Skeletal muscle satellite cell (primary cell): ENCODE measurements at regions not wholly inside any gene's neighbourhood (a gene's known extent, or its start where the extent isn't known, plus 50 kb on each side); places are given as distances from the start of the nearest gene placed in this dataset.

Experiments
- H3K27me3 ChIP-seq: 2 replicates; pipeline ENCODE4 v1.7.0; 2013; ENCODE audit warnings: low read length; ENCODE audit not compliant: control insufficient read depth, insufficient read depth
- H3K36me3 ChIP-seq: 2 replicates; pipeline ENCODE4 v1.7.0; 2013; ENCODE audit warnings: mild to moderate bottlenecking, control low read depth, low read length; ENCODE audit not compliant: insufficient read depth
- H3K4me1 ChIP-seq: 2 replicates; pipeline ENCODE4 v1.7.0; 2013; ENCODE audit warnings: low read length; ENCODE audit not compliant: control insufficient read depth, insufficient read depth
- H3K4me2 ChIP-seq: 2 replicates; pipeline ENCODE4 v1.7.0; 2013; ENCODE audit warnings: mild to moderate bottlenecking, low read length
- H3K4me3 ChIP-seq: 2 replicates; pipeline ENCODE4 v1.7.0; 2013; ENCODE audit warnings: low read length
- H3K9ac ChIP-seq: 2 replicates; pipeline ENCODE4 v1.7.0; 2013; ENCODE audit warnings: mild to moderate bottlenecking, low read depth, low read length, moderate library complexity
- H3K9me3 ChIP-seq: replicated peaks from 2 replicates; pipeline ENCODE4 v1.7.0; 2013; ENCODE audit warnings: mild to moderate bottlenecking, control low read depth, low read length

GRCh38 chr5:73266925-73267765, 94.2 kb downstream of the TMEM174 start:
- Histone ChIP-seq H3K27me3 (peaks cover 29% of the 10 kb centered on the region), H3K4me1 (no peaks in the 10 kb centered on the region), H3K4me2 (no peak overlapping the region), H3K9me3 (no peaks in the 10 kb centered on the region), H3K4me3 (no peak overlapping the region), H3K36me3 (no peaks in the 10 kb centered on the region), H3K9ac (no peak overlapping the region)

GRCh38 chr5:73266176-73266738, 93.3 kb downstream of the TMEM174 start:
- H3K27me3 ChIP-seq: peaks cover 34% of the 10 kb centered on the region
- no peaks in the 10 kb centered on the region for H3K9me3 ChIP-seq
- no peaks in the 10 kb centered on the region for H3K4me1 ChIP-seq

GRCh38 chr5:73265641-73266040, 92.6 kb downstream of the TMEM174 start:
- H3K27me3 ChIP-seq: peaks cover 34% of the 10 kb centered on the region

More at GRCh38 chr5:73266176-73266738, 93.3 kb downstream of the TMEM174 start:
- H3K9ac ChIP-seq: no peak overlapping the region
- no peak overlapping the region for H3K4me2 ChIP-seq
- H3K4me3 ChIP-seq: no peak overlapping the region
- no peaks in the 10 kb centered on the region for H3K36me3 ChIP-seq

GRCh38 chr5:73264631-73265030, 91.6 kb downstream of the TMEM174 start:
- H3K4me3 ChIP-seq: no peak overlapping the region
- H3K9ac ChIP-seq: no peak overlapping the region
- peaks cover 29% of the 10 kb centered on the region for H3K27me3 ChIP-seq
- H3K4me1 ChIP-seq: no peaks in the 10 kb centered on the region
- no peaks in the 10 kb centered on the region for H3K36me3 ChIP-seq
- H3K9me3 ChIP-seq: no peaks in the 10 kb centered on the region
- no peak overlapping the region for H3K4me2 ChIP-seq

More at GRCh38 chr5:73265641-73266040, 92.6 kb downstream of the TMEM174 start:
- Histone ChIP-seq H3K9me3 (no peaks in the 10 kb centered on the region), H3K4me1 (no peaks in the 10 kb centered on the region), H3K36me3 (no peaks in the 10 kb centered on the region), H3K4me2 (no peak overlapping the region), H3K4me3 (no peak overlapping the region), H3K9ac (no peak overlapping the region)

GRCh38 chr5:73263001-73263710, 90.2 kb downstream of the TMEM174 start:
- Histone ChIP-seq H3K4me1 (no peaks in the 10 kb centered on the region), H3K36me3 (no peaks in the 10 kb centered on the region), H3K4me2 (no peak overlapping the region), H3K4me3 (no peak overlapping the region), H3K9me3 (no peaks in the 10 kb centered on the region), H3K9ac (no peak overlapping the region), H3K27me3 (peaks cover 28% of the 10 kb centered on the region)

- Histone ChIP-seq H3K4me2 (no peak overlapping the region), H3K36me3 (no peaks in the 10 kb centered on the region), H3K9me3 (no peaks in the 10 kb centered on the region), H3K27me3 (peaks cover 27% of the 10 kb centered on the region), H3K4me1 (no peaks in the 10 kb centered on the region), H3K4me3 (no peak overlapping the region), H3K9ac (no peak overlapping the region)
These were observed 83.9 kb downstream of the TMEM174 start for GRCh38 chr5:73256862-73257261.

GRCh38 chr5:73256462-73256861, 83.5 kb downstream of the TMEM174 start:
- Histone ChIP-seq H3K4me2 (no peak overlapping the region), H3K4me1 (no peaks in the 10 kb centered on the region), H3K9me3 (no peaks in the 10 kb centered on the region), H3K9ac (no peak overlapping the region), H3K36me3 (no peaks in the 10 kb centered on the region), H3K27me3 (peaks cover 29% of the 10 kb centered on the region), H3K4me3 (no peak overlapping the region)

GRCh38 chr5:73256012-73256411, 83.0 kb downstream of the TMEM174 start:
- H3K4me2 ChIP-seq: no peak overlapping the region
- no peaks in the 10 kb centered on the region for H3K4me1 ChIP-seq
- H3K9ac ChIP-seq: no peak overlapping the region
- no peaks in the 10 kb centered on the region for H3K36me3 ChIP-seq
- H3K9me3 ChIP-seq: no peaks in the 10 kb centered on the region
- H3K4me3 ChIP-seq: no peak overlapping the region
- H3K27me3 ChIP-seq: peaks cover 33% of the 10 kb centered on the region

- peaks cover 42% of the 10 kb centered on the region for H3K27me3 ChIP-seq
- no peak overlapping the region for H3K4me2 ChIP-seq
- no peaks in the 10 kb centered on the region for H3K36me3 ChIP-seq
- H3K9me3 ChIP-seq: no peaks in the 10 kb centered on the region
- no peaks in the 10 kb centered on the region for H3K4me1 ChIP-seq
- no peak overlapping the region for H3K9ac ChIP-seq
- H3K4me3 ChIP-seq: no peak overlapping the region
These were observed 81.6 kb downstream of the TMEM174 start for GRCh38 chr5:73254642-73255041.

- H3K27me3 ChIP-seq: peaks cover 55% of the 10 kb centered on the region
- no peak overlapping the region for H3K4me3 ChIP-seq
- H3K4me2 ChIP-seq: no peak overlapping the region
- H3K4me1 ChIP-seq: no peaks in the 10 kb centered on the region
- H3K36me3 ChIP-seq: no peaks in the 10 kb centered on the region
- no peaks in the 10 kb centered on the region for H3K9me3 ChIP-seq
- H3K9ac ChIP-seq: no peak overlapping the region
These were observed 80.2 kb downstream of the TMEM174 start for GRCh38 chr5:73253047-73253660.

GRCh38 chr5:73250645-73251044, 77.7 kb downstream of the TMEM174 start:
- Histone ChIP-seq H3K4me2 (no peak overlapping the region), H3K9ac (no peak overlapping the region), H3K4me1 (no peaks in the 10 kb centered on the region), H3K9me3 (no peaks in the 10 kb centered on the region), H3K4me3 (no peak overlapping the region), H3K36me3 (no peaks in the 10 kb centered on the region), H3K27me3 (peaks cover 69% of the 10 kb centered on the region)
